Activated CD8-positive, alpha-beta memory T cell treated with anti-CD3 and anti-CD28 coated beads for 48 hours (primary cell): ENCODE measurements at regions not wholly inside any gene's neighbourhood (a gene's known extent, or its start where the extent isn't known, plus 50 kb on each side); places are given as distances from the start of the nearest gene placed in this dataset.

Experiments used
- DNase-seq, 3 experiments: peaks; one replicate each; pipeline ENCODE4 v3.0.0-alpha.2; 2020; ENCODE audit warnings: low read depth in 2 of 3, low spot score in 2 of 3

DNA sequence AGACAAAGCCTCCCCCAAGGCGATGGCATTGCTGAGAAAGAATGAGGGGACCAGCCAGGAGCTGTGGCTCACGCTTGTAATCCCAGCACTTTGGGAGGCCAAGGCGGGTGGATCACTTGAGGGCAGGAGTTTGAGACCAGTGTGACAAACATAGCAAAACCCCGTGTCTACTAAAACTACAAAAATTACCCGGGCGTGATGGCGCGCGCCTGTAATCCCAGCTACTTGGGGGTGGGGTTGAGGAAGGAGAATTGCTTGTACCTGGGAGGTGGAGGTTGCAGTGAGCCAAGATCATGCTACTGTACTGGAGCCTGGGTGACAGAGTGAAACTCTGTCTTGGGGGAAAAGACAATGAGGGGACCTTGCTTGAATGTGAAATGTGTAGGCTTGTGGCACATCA, 402.4 kb upstream of the C2CD4B start:
- no peak for DNase-seq

GRCh38 chr15:62568004-62568403, 402.9 kb upstream of the C2CD4B start:
- no peak for DNase-seq

DNA sequence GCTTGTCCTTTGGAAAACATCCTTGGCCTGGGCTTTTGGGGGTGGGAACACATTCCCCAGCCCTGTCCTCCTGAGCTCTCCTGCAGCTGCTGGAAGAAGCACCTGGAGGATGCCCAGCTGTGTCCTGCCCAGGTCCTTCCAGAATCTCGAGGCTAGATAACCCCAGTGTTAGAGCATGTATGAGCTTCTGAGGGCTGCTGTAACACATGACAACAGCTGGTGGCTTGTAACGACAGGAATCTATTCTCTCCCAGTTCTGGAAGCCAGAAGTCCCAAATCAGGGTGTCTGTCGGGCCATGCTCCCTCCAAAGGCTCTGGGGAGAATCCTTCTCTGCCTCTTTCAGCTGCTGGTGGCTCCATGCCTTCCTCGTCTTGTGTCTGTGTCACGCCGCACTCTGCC, 403.6 kb upstream of the C2CD4B start:
- DNase-seq, result no peak

DNA sequence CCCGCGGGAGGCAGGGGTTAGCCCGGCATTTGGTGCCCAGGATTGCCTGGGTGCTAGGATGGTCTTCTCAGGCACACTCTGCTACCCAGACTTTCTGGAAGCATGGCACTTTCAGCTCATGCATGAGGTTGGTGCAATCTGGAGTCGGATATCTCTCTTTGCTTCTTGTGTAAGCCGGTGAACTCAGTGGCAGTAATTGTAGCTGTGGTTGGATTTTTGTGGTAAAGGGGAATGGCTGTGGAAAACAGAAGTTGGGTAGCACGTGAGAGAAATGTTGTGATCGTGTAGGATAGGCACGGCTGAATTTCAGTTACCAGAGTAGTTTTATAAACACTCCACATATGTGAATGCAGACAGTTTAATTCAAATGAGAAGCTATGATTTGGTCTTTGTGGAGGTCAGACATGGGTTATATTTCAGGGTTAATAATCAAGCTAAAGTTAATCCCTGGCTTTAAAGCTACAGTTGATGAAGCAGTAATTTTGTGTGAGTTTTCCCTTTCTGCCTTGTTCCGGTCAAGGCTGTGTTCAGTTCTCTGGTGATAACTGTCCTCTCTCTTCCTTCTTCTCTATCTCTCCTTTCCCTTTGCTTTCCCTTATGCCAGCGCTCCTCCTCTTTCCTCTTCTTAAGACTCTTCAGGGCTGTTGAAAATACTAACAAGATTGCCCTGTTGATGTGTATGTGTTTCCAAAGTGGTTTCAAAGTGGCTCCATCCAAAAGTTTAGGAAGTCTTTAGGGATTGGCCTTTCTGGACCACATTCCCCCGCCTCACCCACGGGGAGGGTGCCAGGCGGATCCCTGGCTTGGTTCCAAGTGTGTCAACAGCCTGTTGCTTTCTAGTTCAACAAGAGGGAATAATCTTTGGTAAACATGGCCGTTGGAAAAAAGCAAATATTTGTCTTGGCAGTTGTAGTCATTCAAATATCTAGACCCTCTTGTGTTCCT, 404.6 kb upstream of the C2CD4B start:
- DNase-seq, result no peak

- DNase-seq, result no peak
Observed at GRCh38 chr15:62570405-62570783, 405.3 kb upstream of the C2CD4B start.

DNA sequence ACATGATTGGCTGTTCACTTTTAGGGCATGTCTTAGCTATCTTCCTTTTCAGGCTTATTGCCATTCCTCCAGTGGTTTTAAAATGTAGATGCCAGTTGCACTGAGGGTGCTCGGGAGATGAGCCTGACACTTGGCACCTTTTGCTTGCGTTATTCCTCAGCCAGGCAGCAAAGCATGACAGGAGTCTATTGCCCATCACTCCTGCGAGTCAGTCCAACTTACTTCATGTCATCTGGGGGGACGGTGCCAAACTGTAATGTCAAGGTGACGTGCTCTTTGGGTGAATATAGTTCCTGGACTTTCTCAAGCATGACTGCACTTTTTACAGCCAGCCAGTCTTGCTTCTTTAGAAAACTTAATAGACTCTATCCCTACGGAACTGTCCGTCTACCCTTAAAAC, 406.0 kb upstream of the C2CD4B start:
- no peak for DNase-seq

DNA sequence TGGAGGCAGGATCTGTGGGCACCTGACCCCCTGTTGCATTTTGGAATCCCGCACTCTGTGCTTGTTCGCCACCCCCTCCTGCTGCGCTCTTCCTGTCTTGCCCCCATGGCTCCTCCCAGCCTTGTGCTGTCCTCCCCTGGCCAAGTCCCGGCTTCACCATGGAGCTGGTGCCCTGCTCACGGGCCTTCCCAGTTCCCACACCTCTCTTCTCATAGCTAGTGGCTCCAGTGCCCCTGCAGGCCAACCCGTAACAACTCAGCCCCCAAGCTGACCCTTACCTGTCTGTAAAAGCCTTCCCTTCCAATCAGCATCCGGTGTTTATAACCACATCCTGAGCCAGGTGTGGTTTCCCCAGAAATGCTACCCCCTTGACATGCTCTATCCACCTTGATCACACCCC, 407.7 kb upstream of the C2CD4B start:
- DNase-seq, result no peak

DNA sequence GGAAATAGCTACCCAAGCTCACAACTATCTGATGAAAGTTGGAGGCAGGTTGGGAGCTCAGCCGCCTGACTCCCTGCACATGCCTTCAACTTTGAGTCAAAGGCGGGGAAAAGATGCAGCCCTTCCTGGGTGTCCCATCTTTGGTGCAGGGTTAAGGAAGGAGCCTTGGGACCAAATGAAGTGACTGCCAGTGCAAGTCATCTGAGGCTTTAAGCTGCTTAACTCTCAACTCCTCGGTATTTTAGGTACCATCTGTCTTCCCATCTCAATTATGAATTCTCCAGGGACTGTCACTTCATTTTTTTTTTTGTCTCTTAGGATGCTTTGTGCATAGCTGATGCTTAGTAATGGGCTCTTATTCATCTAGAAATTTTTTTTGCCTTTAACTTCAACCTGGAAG, 408.8 kb upstream of the C2CD4B start:
- DNase-seq, result no peak

DNA sequence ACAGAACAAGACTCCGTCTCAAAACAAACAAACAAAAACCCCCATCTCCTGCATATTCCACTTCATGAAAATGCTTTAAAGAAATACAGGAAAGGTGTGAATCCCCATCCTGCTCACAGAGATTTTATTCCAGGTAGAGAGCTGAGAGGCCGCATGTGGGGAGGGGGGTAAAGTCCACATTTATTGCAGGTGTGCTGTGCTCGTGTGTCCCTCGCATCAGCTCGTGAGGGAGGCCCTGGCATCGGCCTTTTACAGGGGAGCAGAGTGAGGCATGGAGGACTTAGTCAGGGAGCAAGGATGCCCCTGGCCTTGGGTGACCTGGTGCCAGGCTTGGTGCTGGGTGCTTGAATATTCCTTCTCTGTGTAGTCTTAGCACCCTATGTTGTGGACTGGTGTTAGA, 413.5 kb upstream of the C2CD4B start:
- DNase-seq, result no peak

GRCh38 chr15:62578960-62579359, 413.9 kb upstream of the C2CD4B start:
- DNase-seq, result no peak

- no peak for DNase-seq
Observed at GRCh38 chr15:62579842-62580241, 414.8 kb upstream of the C2CD4B start.

- DNase-seq, result no peak
Observed at GRCh38 chr15:62582580-62582979, 417.5 kb upstream of the C2CD4B start.

DNA sequence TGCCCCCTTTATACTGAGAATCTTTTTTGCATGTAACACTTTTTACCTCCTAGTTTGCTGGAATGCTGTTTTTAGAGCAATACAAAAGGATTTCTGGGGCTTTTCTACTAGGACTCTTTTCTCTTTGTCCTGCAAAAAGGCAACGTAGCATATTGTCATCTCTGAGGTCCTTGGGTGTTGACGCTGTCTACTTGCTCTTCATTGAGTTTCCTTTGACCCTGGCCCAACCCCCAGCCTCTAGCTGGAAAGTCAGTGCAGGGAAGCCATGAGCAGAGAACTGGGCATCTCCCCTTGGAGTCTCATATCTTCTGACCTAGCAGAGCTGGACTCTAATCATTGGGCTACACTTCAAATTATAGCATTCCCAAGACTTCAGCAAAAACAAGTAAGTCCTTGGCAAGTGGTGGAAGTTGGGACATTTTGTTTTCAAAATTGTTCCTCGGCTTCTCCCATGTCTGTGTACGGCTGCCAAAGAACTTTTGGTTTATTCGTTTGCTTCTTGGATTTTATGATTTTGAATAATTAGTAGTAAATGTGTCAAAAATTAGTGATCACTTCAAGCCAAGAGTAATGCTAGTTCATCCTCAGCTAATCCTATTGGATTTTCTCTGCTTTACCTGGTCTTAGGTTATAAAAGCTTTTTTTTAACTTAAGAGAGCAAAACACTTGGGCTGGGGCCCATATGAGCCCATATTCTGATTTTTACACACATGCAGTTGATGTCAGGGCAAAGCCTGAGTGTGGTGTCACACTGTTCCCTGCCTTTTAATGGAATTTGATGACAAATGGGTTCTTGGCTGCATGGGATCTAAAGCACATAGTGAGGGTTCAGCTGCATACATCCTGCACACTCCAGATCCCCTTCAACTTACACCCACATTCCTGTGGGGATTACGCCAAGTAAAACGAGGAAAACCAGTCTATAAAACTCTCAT, 419.5 kb upstream of the C2CD4B start:
- no peak for DNase-seq

DNA sequence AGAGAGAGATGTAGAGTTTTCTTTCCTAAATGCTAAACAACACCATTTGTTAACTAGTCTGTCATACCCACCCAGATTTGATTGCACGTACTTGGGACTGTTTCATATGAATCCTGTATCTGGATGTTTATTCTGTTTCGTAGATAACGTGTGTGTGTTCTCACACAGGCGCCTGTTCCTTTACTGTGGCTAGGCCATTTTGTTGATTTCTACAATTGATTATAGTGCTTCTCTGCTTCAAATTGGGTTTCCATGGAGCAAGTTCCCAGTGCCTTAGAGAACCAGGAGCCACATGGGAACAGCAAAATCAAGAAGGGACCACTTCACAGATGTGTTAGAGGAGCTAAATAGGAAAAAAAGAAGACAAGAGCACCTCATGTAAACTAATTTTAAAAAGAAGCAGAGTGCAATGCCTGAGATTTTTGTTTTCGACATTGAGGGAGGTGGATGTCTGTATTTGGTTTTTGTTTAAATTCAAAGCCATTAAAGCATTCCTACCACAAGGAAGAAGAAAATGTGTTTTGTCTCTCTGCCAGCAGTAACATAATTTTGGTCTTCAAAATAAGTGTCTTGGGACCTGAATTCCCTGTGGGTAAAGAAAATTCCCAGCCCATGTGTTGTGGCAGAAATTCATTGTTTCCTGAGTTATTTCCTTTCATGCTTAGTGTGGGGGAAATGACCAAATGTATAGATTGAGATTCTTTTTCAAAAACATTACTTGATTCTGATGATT, 424.0 kb upstream of the C2CD4B start:
- DNase-seq, result no peak

GRCh38 chr15:62591842-62592838, 427.1 kb upstream of the C2CD4B start:
- no peak for DNase-seq

DNA sequence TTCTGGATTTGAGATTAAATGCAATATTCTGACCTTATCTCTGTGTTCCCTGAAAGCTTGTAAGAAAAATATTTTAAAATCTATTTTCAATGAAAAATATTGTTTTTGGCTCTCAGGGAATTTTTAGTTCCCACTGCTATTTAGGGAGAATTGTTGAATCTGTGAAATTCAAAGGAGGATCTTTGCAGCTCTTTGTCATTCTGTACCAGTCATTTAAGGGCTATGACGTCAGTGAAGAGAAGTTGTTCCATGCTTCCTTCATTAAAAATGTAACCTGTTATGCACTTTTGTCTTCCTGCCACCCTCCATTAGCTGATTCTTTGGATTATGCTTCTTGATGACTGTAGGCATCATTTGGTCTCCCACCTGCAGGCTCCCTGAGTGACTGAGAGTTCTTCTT, 427.8 kb upstream of the C2CD4B start:
- DNase-seq, result no peak

GRCh38 chr15:62593681-62594399, 428.8 kb upstream of the C2CD4B start:
- no peak for DNase-seq

DNA sequence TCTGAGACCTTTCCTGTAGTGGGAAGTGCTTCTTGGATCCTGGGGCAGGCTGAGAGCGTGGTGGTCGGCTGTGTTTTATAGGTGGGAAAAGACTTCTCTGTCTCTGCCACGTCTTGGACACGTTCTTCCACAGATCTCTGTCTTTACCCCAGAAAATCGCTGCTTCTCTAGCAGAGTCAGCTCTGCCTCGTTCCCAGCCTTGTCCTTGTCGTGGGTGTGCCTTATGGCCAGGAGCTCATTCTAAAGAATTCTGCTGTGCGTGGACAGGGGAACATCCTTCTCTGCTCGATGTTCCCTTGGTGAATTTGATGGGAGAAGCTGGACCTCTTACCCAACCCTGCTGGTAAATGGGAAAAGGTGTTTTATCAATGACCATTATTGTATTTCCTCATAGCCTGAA, 433.1 kb upstream of the C2CD4B start:
- DNase-seq, result no peak
